ENCODE measurements at regions not wholly inside any gene's neighbourhood (a gene's known extent, or its start where the extent isn't known, plus 50 kb on each side); places are given as distances from the start of the nearest gene placed in this dataset.

DNA sequence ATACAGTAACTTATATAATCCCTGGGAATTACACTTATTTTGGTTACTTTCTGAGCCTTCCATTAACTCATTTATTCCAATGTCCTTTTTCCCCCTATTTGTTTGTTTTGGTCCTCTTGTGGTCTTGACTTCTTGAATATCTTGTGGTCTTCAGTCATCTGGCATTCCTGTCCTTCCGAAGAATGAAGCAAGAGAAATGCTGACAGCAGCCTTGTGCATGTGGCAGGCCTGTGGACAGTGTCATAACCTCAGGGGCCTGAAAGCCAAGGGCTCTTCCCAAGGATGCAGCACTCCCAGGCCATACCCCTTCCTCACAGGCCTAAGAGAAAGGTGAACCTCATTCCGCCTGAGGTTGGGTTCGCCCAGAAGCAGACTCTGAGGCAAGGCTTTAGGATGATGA is 470.2 kb downstream of the DISC1 start:
- DNase-seq (ENCODE audit: low read depth, low spot score): no peak
